ENCODE measurements at regions not wholly inside any gene's neighbourhood (a gene's known extent, or its start where the extent isn't known, plus 50 kb on each side); places are given as distances from the start of the nearest gene placed in this dataset.
"Not testable (repeated sequence)": the region's sequence is repeated elsewhere in the genome, so short reads cannot be mapped to it uniquely, and the experiment has no call there.

- Histone ChIP-seq H2AK5ac (ENCODE audit: insufficient read length, low read length) (no peak overlapping the region), H3K23me2 (ENCODE audit: insufficient read length, low read depth, low read length, poor library complexity, severe bottlenecking) (no peaks in the 10 kb centered on the region), H2AFZ (ENCODE audit: low read length) (no peak overlapping the region), H3K79me1 (ENCODE audit: insufficient read depth, low read depth, low read length, poor library complexity, severe bottlenecking) (no peaks in the 10 kb centered on the region), H2BK5ac (ENCODE audit: insufficient read length, low read length) (no peak overlapping the region), H3K27me3 (ENCODE audit: insufficient read depth, low read length) (no peaks in the 10 kb centered on the region), H2BK12ac (ENCODE audit: insufficient read length, low read depth, low read length) (no peak overlapping the region), H4K91ac (ENCODE audit: insufficient read length, low read depth, low read length) (no peak overlapping the region), H3K4me2 (ENCODE audit: insufficient read depth, insufficient read length, low read length) (no peak overlapping the region), H3K56ac (ENCODE audit: insufficient read length, low read depth, low read length) (no peak overlapping the region), H4K8ac (replicated peaks; ENCODE audit: insufficient read length, low read depth, low read length) (no peak overlapping the region), H3K23ac (ENCODE audit: insufficient read length, low read depth, low read length) (no peak overlapping the region), H2BK15ac (ENCODE audit: low read depth, low read length) (no peak overlapping the region), H2BK20ac (ENCODE audit: low read depth, low read length, poor library complexity, severe bottlenecking) (no peak overlapping the region), H3K9ac (ENCODE audit: extremely low read depth, insufficient read length, low read length) (no peak overlapping the region), H3K79me2 (ENCODE audit: insufficient read depth, low read length) (peaks cover 3% of the 10 kb centered on the region; the same call in 1 of the 2 replicates), H3K9me3 (ENCODE audit: control insufficient read depth, low read depth, low read length) (no peaks in the 10 kb centered on the region), H4K5ac (ENCODE audit: insufficient read length, low read depth, low read length) (no peak overlapping the region), H3T11ph (ENCODE audit: low read length) (no peak overlapping the region), H3K18ac (ENCODE audit: insufficient read length, low read depth, low read length) (no peak overlapping the region), H3K14ac (ENCODE audit: insufficient read depth, low read length) (no peak overlapping the region), H3K4ac (ENCODE audit: low read depth, low read length) (no peak overlapping the region), H3K4me1 (ENCODE audit: insufficient read depth, low read length) (no peaks in the 10 kb centered on the region; the same call in 1 of the 2 replicates), H2BK120ac (ENCODE audit: low read depth, low read length, poor library complexity, severe bottlenecking) (no peak overlapping the region), H3K27ac (ENCODE audit: insufficient read length, low read depth, low read length) (no peak overlapping the region), H4K20me1 (ENCODE audit: control insufficient read depth, insufficient read depth, insufficient read length) (peaks cover 3% of the 10 kb centered on the region)
- no peak for DNase-seq
- Mint-ChIP-seq H3K4me3 (no peak overlapping the region), H3K36me3 (ENCODE audit: insufficient read depth in 1 of 3, low read depth in 3 of 3) (peaks cover 0 to 8% (median 0%) of the 10 kb centered on the region in 3 experiments; a peak in 1 of 7 replicates), H3K9me3 (no peaks in the 10 kb centered on the region; a peak in 1 of 5 replicates), H3K27ac (no peak overlapping the region), H3K27me3 (ENCODE audit: low read depth) (no peaks in the 10 kb centered on the region), H3K4me1 (peaks cover 14 to 19% of the 10 kb centered on the region in 2 experiments)
- no peak for TF ChIP-seq CTCF (conservative IDR thresholded peaks at IDR 0.05)
- no CpG with 5 or more reads among the region's 3 CpGs for WGBS (ENCODE audit: extremely low coverage, insufficient read length, low lambda C conversion rate)
Measured at GRCh38 chr14:71400871-71401321, 493.6 kb downstream of the PCNX1 start.

GRCh38 chr14:71402415-71402814 lies 495.2 kb downstream of the PCNX1 start:
- H4K91ac ChIP-seq (ENCODE audit: insufficient read length, low read depth, low read length); H2BK12ac ChIP-seq (ENCODE audit: insufficient read length, low read depth, low read length); H2BK5ac ChIP-seq (ENCODE audit: insufficient read length, low read length); H3K18ac ChIP-seq (ENCODE audit: insufficient read length, low read depth, low read length); H3K9ac ChIP-seq (ENCODE audit: extremely low read depth, insufficient read length, low read length); H3K4me2 ChIP-seq (ENCODE audit: insufficient read depth, insufficient read length, low read length); H3K4ac ChIP-seq (ENCODE audit: low read depth, low read length); H4K8ac ChIP-seq (replicated peaks; ENCODE audit: insufficient read length, low read depth, low read length); H4K20me1 ChIP-seq (ENCODE audit: control insufficient read depth, insufficient read depth, insufficient read length); H3K9me3 ChIP-seq (ENCODE audit: control insufficient read depth, low read depth, low read length); H3K4me3 Mint-ChIP-seq; DNase-seq; H3K4me1 ChIP-seq (ENCODE audit: insufficient read depth, low read length); H3K36me3 Mint-ChIP-seq (ENCODE audit: insufficient read depth in 1 of 3, low read depth in 3 of 3); H3K23me2 ChIP-seq (ENCODE audit: insufficient read length, low read depth, low read length, poor library complexity, severe bottlenecking); H3K27me3 ChIP-seq (ENCODE audit: insufficient read depth, low read length); H3K56ac ChIP-seq (ENCODE audit: insufficient read length, low read depth, low read length); H3K27me3 Mint-ChIP-seq (ENCODE audit: low read depth); H3K79me2 ChIP-seq (ENCODE audit: insufficient read depth, low read length); H2AK5ac ChIP-seq (ENCODE audit: insufficient read length, low read length); H2BK120ac ChIP-seq (ENCODE audit: low read depth, low read length, poor library complexity, severe bottlenecking); H2AFZ ChIP-seq (ENCODE audit: low read length); H3K14ac ChIP-seq (ENCODE audit: insufficient read depth, low read length); H3K9me3 Mint-ChIP-seq; H2BK20ac ChIP-seq (ENCODE audit: low read depth, low read length, poor library complexity, severe bottlenecking); H3K27ac ChIP-seq (ENCODE audit: insufficient read length, low read depth, low read length); H3K79me1 ChIP-seq (ENCODE audit: insufficient read depth, low read depth, low read length, poor library complexity, severe bottlenecking); H3K23ac ChIP-seq (ENCODE audit: insufficient read length, low read depth, low read length); H4K5ac ChIP-seq (ENCODE audit: insufficient read length, low read depth, low read length); H3T11ph ChIP-seq (ENCODE audit: low read length); H3K27ac Mint-ChIP-seq; H2BK15ac ChIP-seq (ENCODE audit: low read depth, low read length): not testable (repeated sequence)
- WGBS (ENCODE audit: extremely low coverage, insufficient read length, low lambda C conversion rate), result no CpG with 5 or more reads among the region's 3 CpGs
- H3K4me1 Mint-ChIP-seq, result peaks cover 13 to 19% of the 10 kb centered on the region in 2 experiments
